HCT116 (cell line): ENCODE measurements at regions not wholly inside any gene's neighbourhood (a gene's known extent, or its start where the extent isn't known, plus 50 kb on each side); places are given as distances from the start of the nearest gene placed in this dataset.

Experiments used
- ATAC-seq: fragments of 200-7000 bp; cut with Tn5 transposase; 2 replicates; pipeline ENCODE4 v1.9.1; 2020; ENCODE audit warnings: mild to moderate bottlenecking, moderate library complexity
- BruUV-seq: library from RNA; stranded (reverse); fragments of 400-500 nt; replicated peaks from 2 replicates; lab custom pipeline; 2021; lab: Mats Ljungman, UMichigan
- CTCF ChIA-PET: fragments of 300-600 bp; sonication (Branson Sonifier 250); formaldehyde crosslinking; loops from one replicate; lab custom pipeline; 2021; ENCODE audit warnings: antibody characterized with exemption; lab: Charles Lee
- POLR2A ChIA-PET: fragments of 300-600, 350-600 bp; sonication (Branson Sonifier 250); formaldehyde crosslinking; loops from one replicate; lab custom pipeline; 2021; ENCODE audit warnings: antibody characterized with exemption; lab: Charles Lee
- RAD21 ChIA-PET, 2 experiments: fragments of 300-600 bp; sonication (Branson Sonifier 250); formaldehyde crosslinking; loops; one replicate each; lab custom pipeline; 2023; ENCODE audit warnings: low total read pairs in 2 of 2; ENCODE audit not compliant: uncharacterized antibody in 2 of 2, unreplicated experiment in 2 of 2, low non-redundant PET in 1 of 2; lab: Charles Lee
- DNase-seq: peaks from one replicate; pipeline ENCODE4 v3.0.0-alpha.2; 2010; ENCODE audit warnings: low read depth, low spot score
- H2AFZ ChIP-seq: fragments of 200-600 bp; shearing (Covaris generic), sonication (generic); 2 replicates; pipeline ENCODE4 v1.6.1; 2017; ENCODE audit warnings: low read depth, mixed run types, mixed read lengths, antibody characterized with exemption, low read length; ENCODE audit not compliant: poor library complexity, severe bottlenecking
- H3K27ac ChIP-seq: 2 replicates; pipeline ENCODE4 v1.5.1; 2012; ENCODE audit warnings: low read depth, low read length
- H3K27me3 ChIP-seq: fragments of 200-600 bp; sonication (generic); 2 replicates; pipeline ENCODE4 v1.6.1; 2016; ENCODE audit warnings: mixed run types, low read length, mixed read lengths; ENCODE audit not compliant: insufficient read depth
- H3K36me3 ChIP-seq, 2 experiments: fragments of 200-500 bp in 1 of 2; fragments of 200-600 bp in 1 of 2; sonication (Bioruptor generic) in 1 of 2; sonication (generic) in 1 of 2; 2 replicates each; pipeline versions ENCODE4 v1.5.1 to v1.6.1; 2014 to 2016; ENCODE audit warnings: low read length in 2 of 2, inconsistent platforms in 1 of 2, mixed read lengths in 1 of 2, mixed run types in 1 of 2; ENCODE audit not compliant: insufficient read depth in 2 of 2, control insufficient read depth in 1 of 2
- H3K4me1 ChIP-seq, 2 experiments: fragments of 200-600 bp in 1 of 2; sonication (generic) in 1 of 2; 2 replicates each; pipeline versions ENCODE4 v1.5.1 to v1.6.1; 2012 to 2017; ENCODE audit warnings: low read length in 2 of 2, inconsistent platforms in 1 of 2, mild to moderate bottlenecking in 1 of 2, mixed read lengths in 1 of 2, mixed run types in 1 of 2, moderate library complexity in 1 of 2; ENCODE audit not compliant: insufficient read depth in 2 of 2, control insufficient read depth in 1 of 2
- H3K4me2 ChIP-seq: fragments of 200-600 bp; sonication (generic); 2 replicates; pipeline ENCODE4 v1.6.1; 2017; ENCODE audit warnings: mixed run types, low read length, mixed read lengths
- H3K4me3 ChIP-seq, 2 experiments: fragments of 200-600 bp in 1 of 2; sonication (generic) in 1 of 2; replicated peaks in 1 of 2; 2 replicates each; pipeline ENCODE4 v1.5.1; 2011 to 2016; ENCODE audit warnings: low read length in 2 of 2, control low read depth in 1 of 2, low read depth in 1 of 2, mild to moderate bottlenecking in 1 of 2, mixed read lengths in 1 of 2, mixed run types in 1 of 2
- H3K79me2 ChIP-seq: fragments of 200-600 bp; sonication (generic); 2 replicates; pipeline ENCODE4 v1.6.1; 2017; ENCODE audit warnings: mild to moderate bottlenecking, mixed run types, low read length, moderate library complexity, mixed read lengths; ENCODE audit not compliant: insufficient read depth
- H3K9ac ChIP-seq: fragments of 200-600 bp; sonication (generic); 2 replicates; pipeline ENCODE4 v1.6.1; 2016; ENCODE audit warnings: low read length, mixed read lengths
- H3K9me2 ChIP-seq: fragments of 200-600 bp; sonication (generic), shearing (Covaris generic); 2 replicates; pipeline ENCODE4 v1.6.1; 2017; ENCODE audit warnings: mixed run types, mild to moderate bottlenecking, moderate library complexity; ENCODE audit not compliant: insufficient read depth
- H3K9me3 ChIP-seq, 2 experiments: fragments of 200-500 bp in 1 of 2; fragments of 200-600 bp in 1 of 2; sonication (Bioruptor generic) in 1 of 2; sonication (generic) in 1 of 2; 2 replicates each; pipeline ENCODE4 v1.6.1; 2014 to 2017; ENCODE audit warnings: low read length in 2 of 2, mixed read lengths in 2 of 2, inconsistent platforms in 1 of 2, low read depth in 1 of 2, mild to moderate bottlenecking in 1 of 2, mixed run types in 1 of 2, moderate library complexity in 1 of 2; ENCODE audit not compliant: control insufficient read depth in 1 of 2, insufficient read depth in 1 of 2
- H4K20me1 ChIP-seq: fragments of 200-600 bp; sonication (generic), shearing (Covaris generic); 2 replicates; pipeline ENCODE4 v1.6.1; 2017; ENCODE audit warnings: mixed run types, mild to moderate bottlenecking, moderate library complexity; ENCODE audit not compliant: insufficient read depth
- CBX3 ChIP-seq: IDR thresholded peaks from 2 replicates; pipeline ENCODE4 v1.6.1; 2012; ENCODE audit warnings: low read depth
- CTCF ChIP-seq, 3 experiments: fragments of 200-600 bp in 1 of 3; sonication (generic) in 1 of 3; IDR thresholded peaks in 2 of 3; conservative IDR thresholded peaks in 1 of 3; 2 replicates each; pipeline ENCODE4 v1.5.1; 2012 to 2017; ENCODE audit warnings: low read depth in 2 of 3, low read length in 2 of 3, antibody characterized with exemption in 1 of 3, borderline replicate concordance in 1 of 3, control low read depth in 1 of 3, mild to moderate bottlenecking in 1 of 3, mixed read lengths in 1 of 3, mixed run types in 1 of 3, moderate library complexity in 1 of 3; ENCODE audit not compliant: insufficient read depth in 1 of 3
- EGR1 ChIP-seq: IDR thresholded peaks from 2 replicates; pipeline ENCODE4 v1.6.1; 2012; ENCODE audit warnings: low read depth
- ELF1 ChIP-seq: IDR thresholded peaks from 2 replicates; pipeline ENCODE4 v1.6.1; 2012; ENCODE audit warnings: low read depth, borderline replicate concordance
- EZH2phosphoT487 ChIP-seq: fragments of 200-600 bp; IDR thresholded peaks from 2 replicates; pipeline ENCODE4 v1.6.1; 2018; ENCODE audit warnings: antibody characterized with exemption, borderline replicate concordance
- JUND ChIP-seq: IDR thresholded peaks from 2 replicates; pipeline ENCODE4 v1.6.1; 2012
- MAX ChIP-seq: IDR thresholded peaks from 2 replicates; pipeline ENCODE4 v1.6.1; 2012
- POLR2AphosphoS5 ChIP-seq: IDR thresholded peaks from 2 replicates; pipeline ENCODE4 v1.6.1; 2011; ENCODE audit warnings: mild to moderate bottlenecking, low read depth, low read length, moderate library complexity
- RAD21 ChIP-seq: IDR thresholded peaks from 2 replicates; pipeline ENCODE4 v1.6.1; 2012; ENCODE audit warnings: low read depth, mild to moderate bottlenecking
- REST ChIP-seq: IDR thresholded peaks from 2 replicates; pipeline ENCODE4 v1.6.1; 2012; ENCODE audit warnings: low read depth
- SP1 ChIP-seq: IDR thresholded peaks from 2 replicates; pipeline ENCODE4 v1.6.1; 2012; ENCODE audit warnings: low read depth
- TCF7L2 ChIP-seq: IDR thresholded peaks from 2 replicates; pipeline ENCODE4 v1.7.0; 2011; ENCODE audit warnings: borderline replicate concordance, inconsistent platforms; ENCODE audit not compliant: insufficient read depth, insufficient read length; ENCODE audit errors: extremely low read depth
- YY1 ChIP-seq: IDR thresholded peaks from 2 replicates; pipeline ENCODE4 v1.6.1; 2011; ENCODE audit warnings: low read length, low read depth, moderate library complexity, mild to moderate bottlenecking; ENCODE audit not compliant: insufficient replicate concordance; ENCODE audit errors: extremely low read depth
- ZBTB33 ChIP-seq: IDR thresholded peaks from 2 replicates; pipeline ENCODE4 v1.6.1; 2011; ENCODE audit warnings: mild to moderate bottlenecking, low read length, moderate library complexity; ENCODE audit not compliant: insufficient replicate concordance; ENCODE audit errors: extremely low read depth
- intact Hi-C: fragments of 100-400 bp; cut with micrococcal nuclease; formaldehyde crosslinking; loops from 2 replicates; pipeline ENCODE4 v1.10.0; 2022

- POLR2A ChIA-PET, result no interaction called here
- no peak overlapping the region for H3K27ac ChIP-seq
- no peak overlapping the region for H2AFZ ChIP-seq
- intact Hi-C loops, result no loop called here
- RAD21 ChIA-PET, result no interaction called here
- no peaks in the 10 kb centered on the region for H3K27me3 ChIP-seq
- no peak overlapping the region for H3K9ac ChIP-seq
- peaks cover 0 to 4% of the 10 kb centered on the region in 2 experiments; a peak in 1 of 4 replicates for H3K9me3 ChIP-seq
- H3K79me2 ChIP-seq, result no peaks in the 10 kb centered on the region
- BruUV-seq, result no TSS peak
- no peak for DNase-seq
- H3K4me2 ChIP-seq, result no peak overlapping the region
- H3K9me2 ChIP-seq, result no peaks in the 10 kb centered on the region
- no peaks in the 10 kb centered on the region for H3K36me3 ChIP-seq
- peaks cover 21 to 31% of the 10 kb centered on the region in 2 experiments for H3K4me1 ChIP-seq
- TF ChIP-seq YY1 (no peak), MAX (no peak), POLR2AphosphoS5 (no peak), CBX3 (no peak), ELF1 (no peak), CTCF (IDR thresholded peaks at IDR 0.05 in 2 of 3, conservative IDR thresholded peaks at IDR 0.05 in 1 of 3; ENCODE audit: borderline replicate concordance in 1 of 3, insufficient read depth in 1 of 3, low read depth in 2 of 3, low read length in 2 of 3) (no peak), JUND (no peak), RAD21 (no peak), SP1 (no peak), EZH2phosphoT487 (no peak), TCF7L2 (no peak), EGR1 (no peak), ZBTB33 (no peak), REST (no peak)
- no peaks in the 10 kb centered on the region for H4K20me1 ChIP-seq
- no peak overlapping the region for H3K4me3 ChIP-seq
- CTCF ChIA-PET, result no interaction called here
- ATAC-seq, result no peak
Observed at GRCh38 chr2:240259201-240259923, 118.9 kb upstream of the OTOS start.
